Glutamatergic neuron (in vitro differentiated cells): ENCODE measurements at regions not wholly inside any gene's neighbourhood (a gene's known extent, or its start where the extent isn't known, plus 50 kb on each side); places are given as distances from the start of the nearest gene placed in this dataset.

Experiments
- DNase-seq: peaks from one replicate; pipeline ENCODE4 v3.0.0; 2022
- H3K27ac Mint-ChIP-seq: one replicate; pipeline ENCODE4 v1.8.0; 2020; ENCODE audit warnings: mild to moderate bottlenecking, mixed read lengths, inconsistent platforms; ENCODE audit not compliant: unreplicated experiment
- H3K27me3 Mint-ChIP-seq: one replicate; pipeline ENCODE4 v1.8.0; 2020; ENCODE audit warnings: mild to moderate bottlenecking, moderate library complexity, mixed read lengths, inconsistent platforms; ENCODE audit not compliant: unreplicated experiment
- H3K36me3 Mint-ChIP-seq: one replicate; pipeline ENCODE4 v1.8.0; 2020; ENCODE audit warnings: mild to moderate bottlenecking, mixed read lengths, inconsistent platforms; ENCODE audit not compliant: unreplicated experiment
- H3K4me1 Mint-ChIP-seq: one replicate; pipeline ENCODE4 v1.8.0; 2020; ENCODE audit warnings: mild to moderate bottlenecking, low read depth, mixed read lengths, inconsistent platforms; ENCODE audit not compliant: unreplicated experiment
- H3K4me3 Mint-ChIP-seq: one replicate; pipeline ENCODE4 v1.8.0; 2020; ENCODE audit warnings: mild to moderate bottlenecking, mixed read lengths, inconsistent platforms; ENCODE audit not compliant: unreplicated experiment
- H3K9me3 Mint-ChIP-seq: one replicate; pipeline ENCODE4 v1.8.0; 2020; ENCODE audit warnings: mild to moderate bottlenecking, moderate library complexity, mixed read lengths, inconsistent platforms; ENCODE audit not compliant: unreplicated experiment
- TF ChIP-seq, protein P1 (sequence below): fragments of 200-600 bp; sonication (generic); IDR thresholded peaks from one replicate; pipeline ENCODE4 v1.5.0; 2021; ENCODE audit not compliant: partially characterized antibody, unreplicated experiment

DNA sequence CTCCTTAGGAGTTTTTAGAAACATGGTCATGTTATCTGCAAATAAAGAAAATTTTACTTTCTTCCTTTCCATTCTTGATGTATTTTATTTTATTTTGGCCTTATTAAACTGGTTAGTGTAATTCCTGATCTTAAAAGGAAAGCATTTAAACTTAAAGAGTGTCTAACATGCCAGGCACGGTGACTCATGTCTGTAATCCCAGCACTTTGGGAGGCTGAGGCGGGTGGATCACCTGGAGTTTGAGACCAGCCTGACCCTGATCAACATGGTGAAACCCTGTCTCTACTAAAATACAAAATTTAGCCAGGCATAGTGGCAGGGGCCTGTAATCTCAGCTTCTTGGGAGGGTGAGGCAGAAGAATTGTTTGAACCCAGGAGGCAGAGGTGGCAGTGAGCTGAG lies 281.3 kb downstream of the PTTG2 start:
- Mint-ChIP-seq H3K4me1 (no peaks in the 10 kb centered on the region), H3K9me3 (no peaks in the 10 kb centered on the region)

DNA sequence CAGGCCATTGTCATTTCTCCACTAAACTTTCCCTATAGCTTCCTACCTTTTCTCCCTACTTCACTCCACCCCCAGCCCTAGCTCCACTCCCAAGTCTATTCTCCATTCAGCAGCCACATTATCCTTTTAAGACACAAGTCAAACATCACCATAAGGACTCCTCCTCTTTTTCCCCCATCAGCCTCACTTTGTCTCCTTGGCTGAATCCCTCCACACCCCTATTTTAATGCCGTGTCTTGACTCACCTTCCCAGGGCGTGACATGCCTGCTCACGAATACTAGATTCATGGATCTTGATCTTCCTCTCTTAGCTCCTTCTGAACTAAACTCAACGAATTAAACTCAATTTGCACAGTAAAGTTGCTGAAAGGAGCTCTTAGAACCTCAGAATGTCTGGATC lies 281.9 kb downstream of the PTTG2 start:
- Mint-ChIP-seq H3K27ac (no peak overlapping the region), H3K4me3 (no peak overlapping the region), H3K27me3 (peaks cover 2% of the 10 kb centered on the region), H3K36me3 (peaks cover 5% of the 10 kb centered on the region), H3K4me1 (no peaks in the 10 kb centered on the region), H3K9me3 (no peaks in the 10 kb centered on the region)
- TF ChIP-seq, protein P1, sequence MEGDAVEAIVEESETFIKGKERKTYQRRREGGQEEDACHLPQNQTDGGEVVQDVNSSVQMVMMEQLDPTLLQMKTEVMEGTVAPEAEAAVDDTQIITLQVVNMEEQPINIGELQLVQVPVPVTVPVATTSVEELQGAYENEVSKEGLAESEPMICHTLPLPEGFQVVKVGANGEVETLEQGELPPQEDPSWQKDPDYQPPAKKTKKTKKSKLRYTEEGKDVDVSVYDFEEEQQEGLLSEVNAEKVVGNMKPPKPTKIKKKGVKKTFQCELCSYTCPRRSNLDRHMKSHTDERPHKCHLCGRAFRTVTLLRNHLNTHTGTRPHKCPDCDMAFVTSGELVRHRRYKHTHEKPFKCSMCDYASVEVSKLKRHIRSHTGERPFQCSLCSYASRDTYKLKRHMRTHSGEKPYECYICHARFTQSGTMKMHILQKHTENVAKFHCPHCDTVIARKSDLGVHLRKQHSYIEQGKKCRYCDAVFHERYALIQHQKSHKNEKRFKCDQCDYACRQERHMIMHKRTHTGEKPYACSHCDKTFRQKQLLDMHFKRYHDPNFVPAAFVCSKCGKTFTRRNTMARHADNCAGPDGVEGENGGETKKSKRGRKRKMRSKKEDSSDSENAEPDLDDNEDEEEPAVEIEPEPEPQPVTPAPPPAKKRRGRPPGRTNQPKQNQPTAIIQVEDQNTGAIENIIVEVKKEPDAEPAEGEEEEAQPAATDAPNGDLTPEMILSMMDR, result no peak
- no peak for DNase-seq

More for the DNA sequence above, 281.3 kb downstream of the PTTG2 start:
- Mint-ChIP-seq H3K27me3 (peaks cover 2% of the 10 kb centered on the region), H3K27ac (no peak overlapping the region), H3K4me3 (no peak overlapping the region), H3K36me3 (peaks cover 2% of the 10 kb centered on the region)
- TF ChIP-seq, protein P1, result no peak
- no peak for DNase-seq

DNA sequence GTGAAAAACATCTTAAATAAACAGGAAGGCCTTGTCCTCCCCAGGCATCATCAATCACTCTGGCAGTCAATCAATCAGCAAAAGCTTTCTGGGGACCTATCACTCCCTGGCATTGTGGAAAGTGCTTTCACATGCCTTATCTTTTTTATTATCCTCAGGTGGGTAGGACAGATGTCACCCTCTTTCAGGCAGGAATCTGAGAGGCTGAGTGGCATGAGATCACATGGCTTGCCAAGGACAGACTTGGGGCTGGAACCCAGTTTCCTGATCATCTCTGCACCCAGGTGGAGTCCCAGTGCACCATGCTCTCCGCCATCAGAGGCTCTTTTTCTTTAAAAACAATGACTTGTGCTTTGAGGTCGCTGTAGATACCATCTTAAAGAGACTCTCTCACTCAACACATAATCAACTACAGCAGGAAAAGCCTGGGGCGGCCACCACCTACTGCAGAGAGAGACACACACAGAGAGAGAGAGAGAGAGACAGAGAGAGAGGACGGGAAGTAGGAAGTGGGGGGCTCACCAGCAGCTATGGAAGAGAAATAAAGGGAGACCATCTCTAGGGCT lies 282.7 kb downstream of the PTTG2 start:
- H3K27me3 Mint-ChIP-seq, result peaks cover 2% of the 10 kb centered on the region
- H3K27ac Mint-ChIP-seq, result no peak overlapping the region
- H3K36me3 Mint-ChIP-seq, result peaks cover 5% of the 10 kb centered on the region
- no peak overlapping the region for H3K4me3 Mint-ChIP-seq
- H3K4me1 Mint-ChIP-seq, result no peaks in the 10 kb centered on the region
- TF ChIP-seq, protein P1, result no peak
- DNase-seq, result no peak
- H3K9me3 Mint-ChIP-seq, result no peaks in the 10 kb centered on the region

DNA sequence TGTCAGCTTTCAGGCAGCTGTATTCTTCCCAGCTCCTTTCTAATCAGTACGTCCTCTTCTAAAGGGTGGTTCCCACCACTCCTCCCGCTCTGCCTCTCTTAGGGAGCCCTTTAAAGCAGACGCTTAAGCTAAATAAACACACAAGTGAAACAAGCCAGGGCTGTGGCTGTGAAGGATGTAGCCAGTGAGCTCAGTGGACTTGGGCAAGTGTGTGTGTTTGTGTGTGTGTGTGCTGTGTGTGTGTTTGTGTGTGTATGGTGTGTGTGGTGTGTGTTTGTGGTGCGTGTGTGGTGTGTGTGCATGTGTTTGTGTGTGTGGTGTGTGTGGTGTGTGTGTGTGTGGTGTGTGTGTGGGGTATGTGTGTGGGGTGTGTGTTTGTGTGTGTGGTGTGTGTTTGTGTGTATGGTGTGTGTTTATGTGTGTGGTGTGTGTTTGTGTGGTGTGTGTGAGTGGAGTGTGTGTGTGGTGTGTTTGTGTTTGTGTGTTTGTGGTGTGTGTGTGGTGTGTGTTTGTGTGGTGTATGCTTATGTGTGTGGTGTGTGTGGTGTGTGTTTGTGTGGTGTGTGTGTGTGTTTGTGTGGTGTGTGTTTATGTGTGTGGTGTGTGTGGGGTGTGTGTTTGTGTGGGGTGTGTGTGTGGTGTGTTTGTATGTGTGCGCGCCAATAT lies 283.3 kb downstream of the PTTG2 start:
- peaks cover 5% of the 10 kb centered on the region for H3K36me3 Mint-ChIP-seq
- peaks cover 2% of the 10 kb centered on the region for H3K27me3 Mint-ChIP-seq
- no peak for DNase-seq
- peak overlapping the region; percentile 48 for H3K27ac Mint-ChIP-seq
- no peaks in the 10 kb centered on the region for H3K4me1 Mint-ChIP-seq
- no peak overlapping the region for H3K4me3 Mint-ChIP-seq
- H3K9me3 Mint-ChIP-seq, result no peaks in the 10 kb centered on the region
- TF ChIP-seq, protein P1, result no peak

DNA sequence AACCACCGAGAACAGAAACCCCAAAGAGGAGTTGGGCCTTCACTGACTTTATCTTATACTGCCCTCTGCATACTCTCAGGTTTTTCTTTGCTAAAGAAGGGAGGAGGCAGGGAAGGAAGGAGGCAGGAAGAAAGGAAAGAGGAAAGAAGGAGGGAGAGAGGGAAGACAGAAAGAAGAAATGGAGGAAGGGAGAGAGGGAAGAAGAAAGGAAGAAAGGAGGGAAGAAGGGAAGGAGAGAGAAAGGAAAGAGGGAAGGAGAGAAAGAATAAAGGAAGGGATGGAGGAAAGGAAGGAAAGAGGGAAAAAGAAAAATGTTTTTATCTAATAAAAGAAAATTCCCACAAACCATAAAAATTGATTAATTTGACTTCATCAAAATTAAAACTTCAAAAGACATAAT lies 294.6 kb downstream of the PTTG2 start:
- no peak for DNase-seq
- peaks cover 5% of the 10 kb centered on the region for H3K36me3 Mint-ChIP-seq
- no peaks in the 10 kb centered on the region for H3K27me3 Mint-ChIP-seq
- no peaks in the 10 kb centered on the region for H3K4me1 Mint-ChIP-seq
- H3K27ac Mint-ChIP-seq, result no peak overlapping the region
- TF ChIP-seq, protein P1, result no peak
- no peak overlapping the region for H3K4me3 Mint-ChIP-seq
- H3K9me3 Mint-ChIP-seq, result no peaks in the 10 kb centered on the region
